ENCODE measurements at regions not wholly inside any gene's neighbourhood (a gene's known extent, or its start where the extent isn't known, plus 50 kb on each side); places are given as distances from the start of the nearest gene placed in this dataset.

GRCh38 chr14:85358136-85358785 lies 171.7 kb upstream of the FLRT2 start:
- Histone ChIP-seq H3K36me3 (no peaks in the 10 kb centered on the region), H3K9me3 (peaks cover 0 to 7% (median 0%) of the 10 kb centered on the region in 12 donors), H3K27me3 (no peaks in the 10 kb centered on the region), H3K27ac (no peak overlapping the region), H3K4me1 (no peaks in the 10 kb centered on the region), H3K4me3 (no peak overlapping the region)
- intact Hi-C loops (cut with DNase I): no loop called here
- 77 to 94% (median 86%) methylated on average over 1 of the region's 1 CpG for WGBS, 4 donors
- TF ChIP-seq CTCF (IDR thresholded peaks at IDR 0.05) (no peak), POLR2A (IDR thresholded peaks at IDR 0.05) (no peak)
- no peak for ATAC-seq
- DNase-seq: no peak

DNA sequence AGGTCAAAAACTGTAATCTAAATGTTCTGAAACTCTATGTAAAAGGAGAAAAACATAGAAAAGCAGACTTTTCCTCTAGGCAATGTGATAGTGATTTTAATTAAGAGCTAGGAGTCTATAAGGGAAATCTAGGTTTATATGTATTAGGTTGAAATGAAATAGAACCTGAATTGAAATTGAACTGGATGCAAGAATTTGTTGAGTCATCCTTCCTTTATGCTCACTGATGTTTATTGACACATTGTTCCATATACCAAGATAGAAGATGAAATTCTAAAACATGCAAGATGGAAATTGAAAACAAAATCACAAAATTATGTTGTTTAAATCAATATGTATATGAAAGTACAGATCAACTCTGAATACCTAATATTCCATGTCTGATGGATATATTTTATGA lies 170.4 kb upstream of the FLRT2 start:
- no peak for TF ChIP-seq CTCF (IDR thresholded peaks at IDR 0.05)
- no peak for TF ChIP-seq POLR2A (IDR thresholded peaks at IDR 0.05)
- H3K9me3 ChIP-seq: no peaks in the 10 kb centered on the region
- DNase-seq (no peak), ATAC-seq (no peak)
- intact Hi-C loops (cut with DNase I): no loop called here
- H3K4me3 ChIP-seq: no peak overlapping the region
- H3K27me3 ChIP-seq: no peaks in the 10 kb centered on the region
- H3K27ac ChIP-seq: no peak overlapping the region
- no peaks in the 10 kb centered on the region for H3K4me1 ChIP-seq
- no peaks in the 10 kb centered on the region for H3K36me3 ChIP-seq

- H3K27me3 ChIP-seq: no peaks in the 10 kb centered on the region
- 58 to 72% (median 61%) methylated on average over 2 of the region's 2 CpGs for WGBS, 4 donors
- intact Hi-C loops (cut with DNase I): no loop called here
- H3K4me1 ChIP-seq: no peaks in the 10 kb centered on the region
- no peak overlapping the region for H3K27ac ChIP-seq
- no peaks in the 10 kb centered on the region for H3K36me3 ChIP-seq
- no peak for ATAC-seq
- H3K4me3 ChIP-seq: no peak overlapping the region
- H3K9me3 ChIP-seq: peaks cover 0 to 5% (median 0%) of the 10 kb centered on the region in 12 donors
- TF ChIP-seq POLR2A (IDR thresholded peaks at IDR 0.05) (no peak), CTCF (IDR thresholded peaks at IDR 0.05) (no peak)
- DNase-seq: no peak
Observed at GRCh38 chr14:85363358-85363757, 166.6 kb upstream of the FLRT2 start.

- intact Hi-C loops (cut with DNase I): no loop called here
- no peak for DNase-seq
- Histone ChIP-seq H3K27me3 (no peaks in the 10 kb centered on the region), H3K4me3 (no peak overlapping the region), H3K27ac (no peak overlapping the region), H3K4me1 (no peaks in the 10 kb centered on the region), H3K36me3 (no peaks in the 10 kb centered on the region), H3K9me3 (peaks cover 0 to 14% (median 0%) of the 10 kb centered on the region in 12 donors)
- WGBS, 4 donors: 72 to 86% (median 82%) methylated on average over 4 of the region's 4 CpGs
- no peak for ATAC-seq
- TF ChIP-seq POLR2A (IDR thresholded peaks at IDR 0.05) (no peak), CTCF (IDR thresholded peaks at IDR 0.05) (no peak)
Observed at GRCh38 chr14:85366226-85366625, 163.7 kb upstream of the FLRT2 start.
